H1 (cell line): ENCODE measurements at regions not wholly inside any gene's neighbourhood (a gene's known extent, or its start where the extent isn't known, plus 50 kb on each side); places are given as distances from the start of the nearest gene placed in this dataset.

Experiments used
- CTCF ChIA-PET: fragments of 300-600 bp; sonication (Branson Sonifier 250); formaldehyde crosslinking; loops from one replicate; lab custom pipeline; 2021; ENCODE audit not compliant: partially characterized antibody; lab: Charles Lee
- POLR2A ChIA-PET: fragments of 300-600 bp; sonication (Branson Sonifier 250); formaldehyde crosslinking; loops from one replicate; lab custom pipeline; 2021; ENCODE audit warnings: inconsistent platforms; ENCODE audit not compliant: partially characterized antibody; lab: Charles Lee
- DNase-seq, 2 experiments: peaks; one replicate each; pipeline versions ENCODE4 v3.0.0 to v3.0.0-alpha.2; 2010 to 2022; ENCODE audit warnings: low spot score in 2 of 2, low read depth in 1 of 2, mixed read lengths in 1 of 2
- FAIRE-seq: peaks from 2 replicates; lab custom pipeline; 2011; peaks lifted over from hg19 to GRCh38; lab: Jason Lieb, UNC
- H2AFZ ChIP-seq: 2 replicates; pipeline ENCODE4 v1.8.1; 2012; ENCODE audit warnings: low read length, inconsistent platforms
- H2AK5ac ChIP-seq: 2 replicates; pipeline ENCODE4 v1.6.1; 2013; ENCODE audit warnings: low read depth, low read length
- H2BK120ac ChIP-seq: replicated peaks from 2 replicates; pipeline ENCODE3; 2013; ENCODE audit warnings: low read depth, low read length, inconsistent platforms
- H2BK12ac ChIP-seq: 2 replicates; pipeline ENCODE4 v1.6.1; 2013; ENCODE audit warnings: low read depth, low read length
- H2BK15ac ChIP-seq: 2 replicates; pipeline ENCODE4 v1.6.1; 2013; ENCODE audit warnings: low read length
- H2BK20ac ChIP-seq: 2 replicates; pipeline ENCODE4 v1.6.1; 2013; ENCODE audit warnings: low read length
- H2BK5ac ChIP-seq: 2 replicates; pipeline ENCODE4 v1.6.1; 2013; ENCODE audit warnings: low read depth, low read length
- H3K14ac ChIP-seq: 2 replicates; pipeline ENCODE4 v1.6.1; 2013; ENCODE audit warnings: inconsistent platforms; ENCODE audit not compliant: insufficient read length
- H3K18ac ChIP-seq: 2 replicates; pipeline ENCODE4 v1.6.1; 2013; ENCODE audit warnings: low read length; ENCODE audit errors: extremely low read depth
- H3K23ac ChIP-seq: 2 replicates; pipeline ENCODE4 v1.6.1; 2013; ENCODE audit warnings: inconsistent platforms; ENCODE audit not compliant: insufficient read length
- H3K23me2 ChIP-seq: 2 replicates; pipeline ENCODE4 v1.6.1; 2013; ENCODE audit warnings: low read depth, low read length
- H3K27ac ChIP-seq: 2 replicates; pipeline ENCODE4 v1.6.1; 2011; ENCODE audit warnings: low read depth, low read length, inconsistent platforms
- H3K27me3 ChIP-seq, 4 experiments: replicated peaks in 1 of 4; 1 replicate in 1 of 4; 2 replicates in 3 of 4; pipeline versions ENCODE4 v1.6.1 to v1.8.1; 2011 to 2013; ENCODE audit warnings: low read length in 3 of 4, mild to moderate bottlenecking in 3 of 4, inconsistent platforms in 2 of 4, mixed read lengths in 2 of 4, moderate library complexity in 1 of 4; ENCODE audit not compliant: control insufficient read depth in 3 of 4, insufficient read depth in 3 of 4; ENCODE audit errors: extremely low read depth in 1 of 4
- H3K36me3 ChIP-seq, 4 experiments: 2 replicates each; pipeline versions ENCODE4 v1.6.1 to v1.8.1; 2011 to 2013; ENCODE audit warnings: mild to moderate bottlenecking in 4 of 4, low read length in 3 of 4, moderate library complexity in 2 of 4, control low read depth in 1 of 4, inconsistent platforms in 1 of 4; ENCODE audit not compliant: insufficient read depth in 4 of 4, control insufficient read depth in 2 of 4
- H3K4ac ChIP-seq: replicated peaks from 2 replicates; pipeline ENCODE3; 2013; ENCODE audit warnings: low read length, low read depth, mixed read lengths, inconsistent platforms; ENCODE audit not compliant: insufficient read length
- H3K4me1 ChIP-seq, 4 experiments: replicated peaks in 1 of 4; 1 replicate in 1 of 4; 2 replicates in 3 of 4; pipeline versions ENCODE4 v1.6.1 to v1.8.1; 2011 to 2013; ENCODE audit warnings: low read length in 3 of 4, inconsistent platforms in 2 of 4, mixed read lengths in 1 of 4; ENCODE audit not compliant: insufficient read depth in 4 of 4, control insufficient read depth in 3 of 4
- H3K4me2 ChIP-seq, 2 experiments: 2 replicates each; pipeline versions ENCODE4 v1.6.1 to v1.8.1; 2011 to 2013; ENCODE audit warnings: low read depth in 2 of 2, low read length in 2 of 2, control low read depth in 1 of 2, inconsistent platforms in 1 of 2, mild to moderate bottlenecking in 1 of 2; ENCODE audit not compliant: insufficient read depth in 1 of 2
- H3K4me3 ChIP-seq, 4 experiments: fragments of 200-600, 300-600 bp in 1 of 4; sonication (generic), shearing (Covaris generic), sonication (Bioruptor Twin) in 1 of 4; 2 replicates each; pipeline versions ENCODE4 v1.5.1 to v1.8.1; 2011 to 2016; ENCODE audit warnings: low read length in 4 of 4, low read depth in 3 of 4, control low read depth in 2 of 4, inconsistent platforms in 2 of 4, mild to moderate bottlenecking in 2 of 4, mixed read lengths in 1 of 4, moderate library complexity in 1 of 4; ENCODE audit not compliant: insufficient read depth in 2 of 4; ENCODE audit errors: extremely low read depth in 1 of 4
- H3K56ac ChIP-seq: replicated peaks from 2 replicates; pipeline ENCODE3; 2013; ENCODE audit warnings: low read depth, mild to moderate bottlenecking, mixed read lengths, low read length, inconsistent platforms; ENCODE audit not compliant: insufficient read length
- H3K79me1 ChIP-seq: 2 replicates; pipeline ENCODE4 v1.6.1; 2013; ENCODE audit warnings: low read depth, low read length, control low read depth
- H3K79me2 ChIP-seq, 2 experiments: 2 replicates each; pipeline versions ENCODE4 v1.6.1 to v1.8.1; 2012 to 2013; ENCODE audit warnings: low read length in 2 of 2, mild to moderate bottlenecking in 2 of 2, inconsistent platforms in 1 of 2; ENCODE audit not compliant: insufficient read depth in 2 of 2, control insufficient read depth in 1 of 2
- H3K9ac ChIP-seq, 4 experiments: replicated peaks in 1 of 4; 1 replicate in 1 of 4; 2 replicates in 3 of 4; pipeline versions ENCODE4 v1.6.1 to v1.8.1; 2011 to 2013; ENCODE audit warnings: low read depth in 3 of 4, low read length in 3 of 4, control low read depth in 2 of 4, mild to moderate bottlenecking in 2 of 4, moderate library complexity in 2 of 4, inconsistent platforms in 1 of 4; ENCODE audit errors: extremely low read depth in 1 of 4
- H3K9me3 ChIP-seq, 2 experiments: 2 replicates each; pipeline versions ENCODE4 v1.6.1 to v1.8.1; 2012 to 2013; ENCODE audit warnings: mild to moderate bottlenecking in 2 of 2, moderate library complexity in 2 of 2, control low read depth in 1 of 2, inconsistent platforms in 1 of 2, low read depth in 1 of 2, low read length in 1 of 2, mixed read lengths in 1 of 2; ENCODE audit not compliant: insufficient read depth in 2 of 2
- H4K20me1 ChIP-seq, 2 experiments: replicated peaks in 1 of 2; 2 replicates each; pipeline versions ENCODE3 to v1.8.1; 2011 to 2013; ENCODE audit warnings: inconsistent platforms in 2 of 2, low read length in 2 of 2, mild to moderate bottlenecking in 1 of 2; ENCODE audit not compliant: insufficient read depth in 2 of 2, control insufficient read depth in 1 of 2
- H4K5ac ChIP-seq: 2 replicates; pipeline ENCODE4 v1.6.1; 2013; ENCODE audit warnings: low read length, low read depth, mixed read lengths, inconsistent platforms; ENCODE audit not compliant: insufficient read length
- H4K8ac ChIP-seq: 2 replicates; pipeline ENCODE4 v1.8.0; 2013; ENCODE audit warnings: mild to moderate bottlenecking, moderate library complexity, low read length, inconsistent platforms; ENCODE audit not compliant: insufficient read depth; ENCODE audit errors: extremely low read depth
- H4K91ac ChIP-seq: replicated peaks from 2 replicates; pipeline ENCODE3; 2013; ENCODE audit warnings: low read length, mixed read lengths, inconsistent platforms; ENCODE audit not compliant: insufficient read length
- BCL11A ChIP-seq, 2 experiments: IDR thresholded peaks; one replicate each; pipeline ENCODE4 v1.6.1; 2011; ENCODE audit warnings: low read depth in 2 of 2, low read length in 2 of 2, mild to moderate bottlenecking in 2 of 2
- WGBS, 2 experiments: shearing (Covaris generic) in 1 of 2; methylation state at CpG; one replicate each; pipeline versions ENCODE4 v1.1.6 to v1.1.7; 2013 to 2015; ENCODE audit warnings: low lambda C conversion rate in 2 of 2, mixed read lengths in 2 of 2, inconsistent platforms in 1 of 2, low coverage in 1 of 2, missing lambda C conversion rate in 1 of 2; ENCODE audit not compliant: insufficient replicate concordance in 2 of 2, insufficient coverage in 1 of 2, insufficient read length in 1 of 2; ENCODE audit errors: extremely low coverage in 1 of 2, missing lambda C conversion rate in 1 of 2; 5-methylcytosine and 5-hydroxymethylcytosine counted together

- H2AFZ ChIP-seq = no peak overlapping the region
- no peak overlapping the region for H3K56ac ChIP-seq
- no peaks in the 10 kb centered on the region for H3K27me3 ChIP-seq
- no peak overlapping the region for H2BK120ac ChIP-seq
- H2BK20ac ChIP-seq = no peak overlapping the region
- no peak overlapping the region for H2AK5ac ChIP-seq
- H3K4me3 ChIP-seq = no peak overlapping the region
- no peak for DNase-seq
- no peaks in the 10 kb centered on the region for H3K36me3 ChIP-seq
- no peak overlapping the region for H3K4me2 ChIP-seq
- H3K4ac ChIP-seq = no peak overlapping the region
- no peaks in the 10 kb centered on the region for H3K79me1 ChIP-seq
- H3K18ac ChIP-seq = no peak overlapping the region
- no peak overlapping the region for H4K5ac ChIP-seq
- no peak for TF ChIP-seq BCL11A (IDR thresholded peaks at IDR 0.05; ENCODE audit: low read depth in 2 of 2, low read length in 2 of 2)
- TF ChIP-seq, all 59 proteins: peak for 0
- no peaks in the 10 kb centered on the region for H3K23me2 ChIP-seq
- no peak overlapping the region for H3K23ac ChIP-seq
- H3K9me3 ChIP-seq = no peaks in the 10 kb centered on the region
- no peak overlapping the region for H4K8ac ChIP-seq
- ChIA-PET CTCF (interaction anchor here (1.2 to 2.1 kb wide), 2 partner anchors 29 to 84 kb away, joined by 3 to 7 read pairs; no protein-coding TSS in a partner anchor), POLR2A (no interaction called here)
- H3K27ac ChIP-seq = no peak overlapping the region
- H2BK15ac ChIP-seq = no peak overlapping the region
- 75% methylated on average over 4 of the region's 4 CpGs; no CpG with 5 or more reads in 1 of the 2 experiments for WGBS, 2 experiments
- no peak overlapping the region for H3K14ac ChIP-seq
- H3K4me1 ChIP-seq = peaks cover 0 to 3% (median 0%) of the 10 kb centered on the region in 4 experiments; a peak in 1 of 7 replicates
- no peak overlapping the region for H3K9ac ChIP-seq
- H2BK5ac ChIP-seq = no peak overlapping the region
- H4K20me1 ChIP-seq = no peaks in the 10 kb centered on the region
- H4K91ac ChIP-seq = no peak overlapping the region
- FAIRE-seq = no peak
- H2BK12ac ChIP-seq = no peak overlapping the region
- no peaks in the 10 kb centered on the region for H3K79me2 ChIP-seq
Observed at GRCh38 chr13:107296804-107297203, 728.9 kb upstream of the ARGLU1 start.
